H1 (cell line): ENCODE measurements at regions not wholly inside any gene's neighbourhood (a gene's known extent, or its start where the extent isn't known, plus 50 kb on each side); places are given as distances from the start of the nearest gene placed in this dataset.

Source experiments
- CTCF ChIA-PET: fragments of 300-600 bp; sonication (Branson Sonifier 250); formaldehyde crosslinking; loops from one replicate; lab custom pipeline; 2021; ENCODE audit not compliant: partially characterized antibody; lab: Charles Lee
- POLR2A ChIA-PET: fragments of 300-600 bp; sonication (Branson Sonifier 250); formaldehyde crosslinking; loops from one replicate; lab custom pipeline; 2021; ENCODE audit warnings: inconsistent platforms; ENCODE audit not compliant: partially characterized antibody; lab: Charles Lee
- DNase-seq, 2 experiments: peaks; one replicate each; pipeline versions ENCODE4 v3.0.0 to v3.0.0-alpha.2; 2010 to 2022; ENCODE audit warnings: low spot score in 2 of 2, low read depth in 1 of 2, mixed read lengths in 1 of 2
- FAIRE-seq: peaks from 2 replicates; lab custom pipeline; 2011; peaks lifted over from hg19 to GRCh38; lab: Jason Lieb, UNC
- H2AFZ ChIP-seq: 2 replicates; pipeline ENCODE4 v1.8.1; 2012; ENCODE audit warnings: low read length, inconsistent platforms
- H2AK5ac ChIP-seq: 2 replicates; pipeline ENCODE4 v1.6.1; 2013; ENCODE audit warnings: low read depth, low read length
- H2BK120ac ChIP-seq: replicated peaks from 2 replicates; pipeline ENCODE3; 2013; ENCODE audit warnings: low read depth, low read length, inconsistent platforms
- H2BK12ac ChIP-seq: 2 replicates; pipeline ENCODE4 v1.6.1; 2013; ENCODE audit warnings: low read depth, low read length
- H2BK15ac ChIP-seq: 2 replicates; pipeline ENCODE4 v1.6.1; 2013; ENCODE audit warnings: low read length
- H2BK20ac ChIP-seq: 2 replicates; pipeline ENCODE4 v1.6.1; 2013; ENCODE audit warnings: low read length
- H2BK5ac ChIP-seq: 2 replicates; pipeline ENCODE4 v1.6.1; 2013; ENCODE audit warnings: low read depth, low read length
- H3K14ac ChIP-seq: 2 replicates; pipeline ENCODE4 v1.6.1; 2013; ENCODE audit warnings: inconsistent platforms; ENCODE audit not compliant: insufficient read length
- H3K18ac ChIP-seq: 2 replicates; pipeline ENCODE4 v1.6.1; 2013; ENCODE audit warnings: low read length; ENCODE audit errors: extremely low read depth
- H3K23ac ChIP-seq: 2 replicates; pipeline ENCODE4 v1.6.1; 2013; ENCODE audit warnings: inconsistent platforms; ENCODE audit not compliant: insufficient read length
- H3K23me2 ChIP-seq: 2 replicates; pipeline ENCODE4 v1.6.1; 2013; ENCODE audit warnings: low read depth, low read length
- H3K27ac ChIP-seq: 2 replicates; pipeline ENCODE4 v1.6.1; 2011; ENCODE audit warnings: low read depth, low read length, inconsistent platforms
- H3K27me3 ChIP-seq, 4 experiments: replicated peaks in 1 of 4; 1 replicate in 1 of 4; 2 replicates in 3 of 4; pipeline versions ENCODE4 v1.6.1 to v1.8.1; 2011 to 2013; ENCODE audit warnings: low read length in 3 of 4, mild to moderate bottlenecking in 3 of 4, inconsistent platforms in 2 of 4, mixed read lengths in 2 of 4, moderate library complexity in 1 of 4; ENCODE audit not compliant: control insufficient read depth in 3 of 4, insufficient read depth in 3 of 4; ENCODE audit errors: extremely low read depth in 1 of 4
- H3K36me3 ChIP-seq, 4 experiments: 2 replicates each; pipeline versions ENCODE4 v1.6.1 to v1.8.1; 2011 to 2013; ENCODE audit warnings: mild to moderate bottlenecking in 4 of 4, low read length in 3 of 4, moderate library complexity in 2 of 4, control low read depth in 1 of 4, inconsistent platforms in 1 of 4; ENCODE audit not compliant: insufficient read depth in 4 of 4, control insufficient read depth in 2 of 4
- H3K4ac ChIP-seq: replicated peaks from 2 replicates; pipeline ENCODE3; 2013; ENCODE audit warnings: low read length, low read depth, mixed read lengths, inconsistent platforms; ENCODE audit not compliant: insufficient read length
- H3K4me1 ChIP-seq, 4 experiments: replicated peaks in 1 of 4; 1 replicate in 1 of 4; 2 replicates in 3 of 4; pipeline versions ENCODE4 v1.6.1 to v1.8.1; 2011 to 2013; ENCODE audit warnings: low read length in 3 of 4, inconsistent platforms in 2 of 4, mixed read lengths in 1 of 4; ENCODE audit not compliant: insufficient read depth in 4 of 4, control insufficient read depth in 3 of 4
- H3K4me2 ChIP-seq, 2 experiments: 2 replicates each; pipeline versions ENCODE4 v1.6.1 to v1.8.1; 2011 to 2013; ENCODE audit warnings: low read depth in 2 of 2, low read length in 2 of 2, control low read depth in 1 of 2, inconsistent platforms in 1 of 2, mild to moderate bottlenecking in 1 of 2; ENCODE audit not compliant: insufficient read depth in 1 of 2
- H3K4me3 ChIP-seq, 4 experiments: fragments of 200-600, 300-600 bp in 1 of 4; sonication (generic), shearing (Covaris generic), sonication (Bioruptor Twin) in 1 of 4; 2 replicates each; pipeline versions ENCODE4 v1.5.1 to v1.8.1; 2011 to 2016; ENCODE audit warnings: low read length in 4 of 4, low read depth in 3 of 4, control low read depth in 2 of 4, inconsistent platforms in 2 of 4, mild to moderate bottlenecking in 2 of 4, mixed read lengths in 1 of 4, moderate library complexity in 1 of 4; ENCODE audit not compliant: insufficient read depth in 2 of 4; ENCODE audit errors: extremely low read depth in 1 of 4
- H3K56ac ChIP-seq: replicated peaks from 2 replicates; pipeline ENCODE3; 2013; ENCODE audit warnings: low read depth, mild to moderate bottlenecking, mixed read lengths, low read length, inconsistent platforms; ENCODE audit not compliant: insufficient read length
- H3K79me1 ChIP-seq: 2 replicates; pipeline ENCODE4 v1.6.1; 2013; ENCODE audit warnings: low read depth, low read length, control low read depth
- H3K79me2 ChIP-seq, 2 experiments: 2 replicates each; pipeline versions ENCODE4 v1.6.1 to v1.8.1; 2012 to 2013; ENCODE audit warnings: low read length in 2 of 2, mild to moderate bottlenecking in 2 of 2, inconsistent platforms in 1 of 2; ENCODE audit not compliant: insufficient read depth in 2 of 2, control insufficient read depth in 1 of 2
- H3K9ac ChIP-seq, 4 experiments: replicated peaks in 1 of 4; 1 replicate in 1 of 4; 2 replicates in 3 of 4; pipeline versions ENCODE4 v1.6.1 to v1.8.1; 2011 to 2013; ENCODE audit warnings: low read depth in 3 of 4, low read length in 3 of 4, control low read depth in 2 of 4, mild to moderate bottlenecking in 2 of 4, moderate library complexity in 2 of 4, inconsistent platforms in 1 of 4; ENCODE audit errors: extremely low read depth in 1 of 4
- H3K9me3 ChIP-seq, 2 experiments: 2 replicates each; pipeline versions ENCODE4 v1.6.1 to v1.8.1; 2012 to 2013; ENCODE audit warnings: mild to moderate bottlenecking in 2 of 2, moderate library complexity in 2 of 2, control low read depth in 1 of 2, inconsistent platforms in 1 of 2, low read depth in 1 of 2, low read length in 1 of 2, mixed read lengths in 1 of 2; ENCODE audit not compliant: insufficient read depth in 2 of 2
- H4K20me1 ChIP-seq, 2 experiments: replicated peaks in 1 of 2; 2 replicates each; pipeline versions ENCODE3 to v1.8.1; 2011 to 2013; ENCODE audit warnings: inconsistent platforms in 2 of 2, low read length in 2 of 2, mild to moderate bottlenecking in 1 of 2; ENCODE audit not compliant: insufficient read depth in 2 of 2, control insufficient read depth in 1 of 2
- H4K5ac ChIP-seq: 2 replicates; pipeline ENCODE4 v1.6.1; 2013; ENCODE audit warnings: low read length, low read depth, mixed read lengths, inconsistent platforms; ENCODE audit not compliant: insufficient read length
- H4K8ac ChIP-seq: 2 replicates; pipeline ENCODE4 v1.8.0; 2013; ENCODE audit warnings: mild to moderate bottlenecking, moderate library complexity, low read length, inconsistent platforms; ENCODE audit not compliant: insufficient read depth; ENCODE audit errors: extremely low read depth
- H4K91ac ChIP-seq: replicated peaks from 2 replicates; pipeline ENCODE3; 2013; ENCODE audit warnings: low read length, mixed read lengths, inconsistent platforms; ENCODE audit not compliant: insufficient read length
- CBX8 ChIP-seq: fragments of 300-800, 300-1000 bp; sonication (generic); IDR thresholded peaks from 2 replicates; pipeline ENCODE4 v1.7.1; 2016; ENCODE audit warnings: low read depth, low read length, borderline replicate concordance
- CEBPB ChIP-seq: IDR thresholded peaks from 2 replicates; pipeline ENCODE4 v1.6.1; 2012; ENCODE audit warnings: low read depth, low read length
- E2F6 ChIP-seq: IDR thresholded peaks from 2 replicates; pipeline ENCODE4 v1.6.1; 2012; ENCODE audit warnings: inconsistent platforms
- FOSL1 ChIP-seq: IDR thresholded peaks from 2 replicates; pipeline ENCODE4 v1.6.1; 2011; ENCODE audit warnings: mild to moderate bottlenecking, low read depth, low read length, moderate library complexity; ENCODE audit not compliant: insufficient read depth
- GABPA ChIP-seq: IDR thresholded peaks from 2 replicates; pipeline ENCODE4 v1.6.1; 2011; ENCODE audit warnings: mild to moderate bottlenecking, low read length, moderate library complexity, borderline replicate concordance; ENCODE audit not compliant: insufficient read depth
- GTF2F1 ChIP-seq: IDR thresholded peaks from 2 replicates; pipeline ENCODE4 v1.6.1; 2012; ENCODE audit warnings: low read depth, low read length, improper control_type of control experiment, borderline replicate concordance
- MAX ChIP-seq: IDR thresholded peaks from 2 replicates; pipeline ENCODE4 v1.6.1; 2012; ENCODE audit warnings: inconsistent platforms
- POU5F1 ChIP-seq: IDR thresholded peaks from 2 replicates; pipeline ENCODE4 v1.6.1; 2011; ENCODE audit warnings: low read depth, mild to moderate bottlenecking, low read length, moderate library complexity
- RXRA ChIP-seq: IDR thresholded peaks from 2 replicates; pipeline ENCODE4 v1.6.1; 2011; ENCODE audit warnings: low read depth, mild to moderate bottlenecking, low read length, moderate library complexity; ENCODE audit not compliant: insufficient read depth
- SAP30 ChIP-seq: fragments of 300-600 bp; sonication (generic); IDR thresholded peaks from 2 replicates; pipeline ENCODE4 v1.7.1; 2012; ENCODE audit warnings: low read length, moderate library complexity, mild to moderate bottlenecking, inconsistent platforms; ENCODE audit not compliant: insufficient read depth, insufficient replicate concordance
- SRF ChIP-seq: IDR thresholded peaks from 2 replicates; pipeline ENCODE4 v1.6.1; 2011; ENCODE audit warnings: mild to moderate bottlenecking, low read depth, low read length, moderate library complexity
- SUZ12 ChIP-seq: fragments of 200-600 bp; sonication (generic); IDR thresholded peaks from 2 replicates; pipeline ENCODE4 v1.6.1; 2012; ENCODE audit warnings: mild to moderate bottlenecking, inconsistent platforms, low read length, moderate library complexity, mixed read lengths
- WGBS, 2 experiments: shearing (Covaris generic) in 1 of 2; methylation state at CpG; one replicate each; pipeline versions ENCODE4 v1.1.6 to v1.1.7; 2013 to 2015; ENCODE audit warnings: low lambda C conversion rate in 2 of 2, mixed read lengths in 2 of 2, inconsistent platforms in 1 of 2, low coverage in 1 of 2, missing lambda C conversion rate in 1 of 2; ENCODE audit not compliant: insufficient replicate concordance in 2 of 2, insufficient coverage in 1 of 2, insufficient read length in 1 of 2; ENCODE audit errors: extremely low coverage in 1 of 2, missing lambda C conversion rate in 1 of 2; 5-methylcytosine and 5-hydroxymethylcytosine counted together
- TF ChIP-seq, protein P1 (sequence below): IDR thresholded peaks from 2 replicates; pipeline ENCODE4 v1.6.1; 2011; ENCODE audit warnings: low read depth, mild to moderate bottlenecking, low read length; ENCODE audit not compliant: insufficient read depth

DNA sequence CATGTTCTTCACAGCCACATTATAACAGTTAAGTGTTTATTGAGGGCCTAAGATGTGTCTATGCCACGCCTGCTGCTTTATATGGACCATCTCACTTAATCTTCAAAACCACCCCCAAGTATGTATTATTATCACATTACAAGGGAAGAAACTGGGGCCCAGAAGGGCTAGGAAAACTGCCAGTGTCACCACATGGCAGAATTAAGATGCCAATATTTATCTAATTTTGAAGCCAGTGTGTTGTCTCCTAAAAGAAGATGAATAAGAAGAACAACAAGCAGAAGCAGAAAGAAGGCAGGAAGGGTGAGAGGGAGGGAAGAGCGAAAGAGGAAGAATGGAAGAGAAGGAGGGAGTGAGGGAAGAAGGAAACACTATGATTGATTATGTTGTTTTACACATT is 491.3 kb upstream of the IL12A start:
- no peak overlapping the region for H3K4me2 ChIP-seq
- no peaks in the 10 kb centered on the region for H3K36me3 ChIP-seq
- 0 out of 2 replicates have a peak, but pooled peaks cover 1% of the 10 kb centered on the region for H3K23me2 ChIP-seq
- no peak overlapping the region for H3K18ac ChIP-seq
- no peak overlapping the region for H3K4me3 ChIP-seq
- H3K79me1 ChIP-seq, result no peaks in the 10 kb centered on the region
- H3K4ac ChIP-seq, result no peak overlapping the region
- WGBS, 2 experiments, result 95% methylated on average over 2 of the region's 2 CpGs; no CpG with 5 or more reads in 1 of the 2 experiments
- H4K91ac ChIP-seq, result no peak overlapping the region
- H2AFZ ChIP-seq, result no peak overlapping the region
- no peak overlapping the region for H2BK12ac ChIP-seq
- no peak overlapping the region for H2BK120ac ChIP-seq
- no peaks in the 10 kb centered on the region for H3K4me1 ChIP-seq
- no peak for DNase-seq
- no peak overlapping the region for H2AK5ac ChIP-seq
- H3K27ac ChIP-seq, result no peak overlapping the region
- no peak overlapping the region for H4K8ac ChIP-seq
- H4K20me1 ChIP-seq, result no peaks in the 10 kb centered on the region
- CTCF ChIA-PET, result interaction anchor here (0.8 kb wide), 1 partner anchor 59 kb away, joined by 3 read pairs; no protein-coding TSS in a partner anchor
- H2BK5ac ChIP-seq, result no peak overlapping the region
- no peak overlapping the region for H3K23ac ChIP-seq
- no peak overlapping the region for H3K9ac ChIP-seq
- no peak overlapping the region for H3K14ac ChIP-seq
- H3K27me3 ChIP-seq, result no peaks in the 10 kb centered on the region
- FAIRE-seq, result no peak
- H3K79me2 ChIP-seq, result no peaks in the 10 kb centered on the region
- H3K9me3 ChIP-seq, result no peaks in the 10 kb centered on the region
- no peak overlapping the region for H2BK20ac ChIP-seq
- no peak overlapping the region for H3K56ac ChIP-seq
- no peak overlapping the region for H2BK15ac ChIP-seq
- no peak overlapping the region for H4K5ac ChIP-seq
- POLR2A ChIA-PET, result no interaction called here
- TF ChIP-seq MAX, result no peak
- TF ChIP-seq FOSL1, result no peak
- TF ChIP-seq, protein P1, sequence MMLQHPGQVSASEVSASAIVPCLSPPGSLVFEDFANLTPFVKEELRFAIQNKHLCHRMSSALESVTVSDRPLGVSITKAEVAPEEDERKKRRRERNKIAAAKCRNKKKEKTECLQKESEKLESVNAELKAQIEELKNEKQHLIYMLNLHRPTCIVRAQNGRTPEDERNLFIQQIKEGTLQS, result no peak
- no peak for TF ChIP-seq SAP30
- no peak for TF ChIP-seq CEBPB
- TF ChIP-seq E2F6, result no peak
- no peak for TF ChIP-seq RXRA
- no peak for TF ChIP-seq GABPA
- no peak for TF ChIP-seq POU5F1
- TF ChIP-seq GTF2F1, result no peak
- no peak for TF ChIP-seq SUZ12
- no peak for TF ChIP-seq CBX8
- TF ChIP-seq SRF, result no peak
